ENCODE measurements at regions not wholly inside any gene's neighbourhood (a gene's known extent, or its start where the extent isn't known, plus 50 kb on each side); places are given as distances from the start of the nearest gene placed in this dataset.
A peak's percentile ranks its signal among the peaks of the same experiment; 100 is the strongest.
"Not testable (repeated sequence)": the region's sequence is repeated elsewhere in the genome, so short reads cannot be mapped to it uniquely, and the experiment has no call there.

DNA sequence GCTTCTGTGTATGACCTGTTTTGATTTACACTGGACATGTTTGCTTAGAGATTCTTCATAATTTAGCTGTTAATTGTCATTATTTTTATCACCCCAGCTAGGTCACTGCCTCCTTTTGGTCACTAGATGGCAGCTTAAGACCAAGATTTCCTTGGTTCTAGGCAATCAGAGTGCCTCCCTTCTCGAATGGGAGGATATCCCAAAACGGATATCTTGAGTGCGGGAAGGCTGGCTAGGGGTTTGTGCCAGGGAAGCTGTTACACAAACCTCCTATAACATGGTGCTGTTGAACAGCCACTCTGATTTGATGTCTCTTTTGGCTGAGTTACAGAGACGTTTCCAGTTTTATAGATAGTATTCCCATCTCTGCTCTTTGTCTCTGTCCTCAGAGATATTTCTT lies 283.5 kb downstream of the S1PR1 start:
- FAIRE-seq (no peak), DNase-seq (ENCODE audit: insufficient read length, low spot score) (peak; percentile 5)

DNA sequence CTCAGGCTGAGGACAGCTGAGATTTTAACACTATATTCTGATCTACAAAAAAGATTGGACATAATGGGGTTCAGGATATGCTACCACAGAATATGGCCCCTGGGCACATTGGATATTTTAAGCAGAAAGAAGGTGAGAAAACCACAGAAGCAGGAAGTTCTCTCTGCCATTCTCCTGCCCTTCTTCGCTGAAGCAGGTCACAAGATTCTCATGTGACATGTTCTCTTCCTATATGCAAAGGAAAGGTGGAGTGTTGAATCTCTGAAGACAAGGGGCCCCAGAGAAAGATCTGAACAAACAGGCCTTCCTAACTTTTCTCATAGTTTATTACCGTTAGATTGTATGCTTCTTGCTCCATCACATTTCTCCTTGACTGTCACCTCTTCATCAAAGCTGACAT lies 285.7 kb downstream of the S1PR1 start:
- no peak for FAIRE-seq
- DNase-seq (ENCODE audit: insufficient read length, low spot score) = no peak

DNA sequence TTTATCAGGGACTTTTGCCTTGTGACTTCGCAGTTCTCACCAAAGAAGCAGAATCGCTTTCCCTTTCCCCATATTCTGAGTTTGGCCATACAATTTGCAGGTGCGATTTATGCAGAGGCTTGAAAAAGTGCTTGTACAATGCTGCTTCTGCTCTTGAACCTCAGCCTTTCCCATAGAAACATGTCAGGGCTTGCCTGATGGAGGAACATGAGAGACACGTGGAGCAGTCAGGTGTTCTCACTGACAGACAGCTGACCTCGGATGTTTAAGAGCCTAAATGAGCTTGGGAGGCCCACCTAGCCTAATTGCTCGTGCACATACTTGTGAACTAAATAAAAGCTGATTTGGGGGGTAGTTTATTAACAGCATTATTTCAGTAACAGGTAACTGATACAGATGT lies 290.0 kb downstream of the S1PR1 start:
- no peak for FAIRE-seq

DNA sequence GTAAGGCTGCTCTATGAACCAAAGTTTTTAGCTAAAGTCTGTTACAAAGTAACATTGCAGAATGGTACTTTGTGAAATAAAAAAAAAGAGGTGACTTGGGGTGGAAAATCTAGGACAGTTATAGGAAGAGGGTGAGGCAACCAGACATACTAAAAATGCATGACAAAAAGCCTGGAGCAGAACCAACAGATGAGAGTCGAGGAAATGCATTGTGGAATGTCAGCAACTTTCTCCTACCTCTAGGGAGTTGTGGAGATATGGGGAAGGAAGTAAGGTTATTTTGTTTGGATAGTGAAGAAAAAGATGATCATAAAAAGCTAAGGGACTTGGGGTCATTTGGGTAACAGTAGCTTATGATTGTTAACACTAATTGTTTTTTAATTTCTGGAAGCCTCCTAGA lies 295.6 kb downstream of the S1PR1 start:
- FAIRE-seq = no peak

More for the DNA sequence above, 290.0 kb downstream of the S1PR1 start:
- no peak for DNase-seq (ENCODE audit: insufficient read length, low spot score)

DNA sequence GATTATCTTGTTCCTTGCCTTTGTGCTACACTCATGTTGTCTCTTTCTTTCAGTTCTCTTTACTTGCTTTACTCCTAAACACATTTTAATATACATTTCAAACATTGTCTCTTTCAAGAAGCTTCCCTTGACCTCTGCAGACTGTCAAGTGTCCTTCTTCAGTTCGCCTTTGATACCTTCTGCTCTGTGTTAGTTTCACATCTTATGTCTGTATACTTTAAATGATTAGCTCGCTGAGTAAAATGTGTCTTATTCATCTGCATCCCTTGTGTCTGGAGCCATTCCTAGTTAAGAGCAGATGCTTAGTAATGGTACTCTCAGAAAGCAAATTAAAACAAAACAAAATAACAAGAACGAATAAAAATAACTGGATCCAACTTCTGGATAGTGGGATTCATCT lies 303.3 kb downstream of the S1PR1 start:
- FAIRE-seq = no peak
- no peak for DNase-seq (ENCODE audit: insufficient read length, low spot score)

More for the DNA sequence above, 295.6 kb downstream of the S1PR1 start:
- no peak for DNase-seq (ENCODE audit: insufficient read length, low spot score)

DNA sequence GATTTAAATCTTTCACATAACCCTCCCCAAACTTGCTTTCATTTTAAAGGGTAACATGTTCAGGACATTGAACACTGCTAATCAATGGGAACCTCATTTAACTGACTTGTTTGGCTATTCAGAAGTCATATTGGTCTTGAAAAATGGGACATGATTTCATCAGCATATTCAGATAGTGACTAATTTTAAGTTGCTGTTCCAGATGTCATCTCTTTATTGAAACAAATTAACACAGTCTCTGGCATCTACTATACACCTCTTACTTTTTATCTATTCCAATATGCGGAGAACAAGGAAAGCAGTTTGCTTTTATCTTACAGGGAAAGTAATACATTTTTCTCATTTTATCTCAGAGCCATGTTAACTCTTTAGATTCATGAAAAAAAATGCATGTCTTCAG lies 310.1 kb downstream of the S1PR1 start:
- FAIRE-seq (no peak), DNase-seq (ENCODE audit: insufficient read length, low spot score) (no peak)

DNA sequence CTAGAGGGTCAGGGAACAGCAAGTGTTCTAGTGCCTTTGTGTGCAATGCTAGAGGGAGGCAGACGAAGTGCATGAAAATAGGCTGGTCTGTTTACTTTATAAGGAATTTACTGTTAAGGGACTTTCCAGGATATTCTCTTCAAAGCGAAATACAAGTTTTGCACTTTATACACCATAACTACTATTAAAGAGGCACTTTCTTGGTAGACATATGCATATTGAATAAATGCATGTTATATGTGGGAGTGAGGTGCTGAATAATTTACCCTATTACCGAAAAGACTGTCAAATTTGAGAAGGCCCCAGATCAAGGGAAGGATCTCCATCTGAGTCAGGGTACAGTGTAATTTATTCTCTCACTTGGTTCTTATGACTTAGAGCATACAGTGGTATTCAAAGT lies 310.5 kb downstream of the S1PR1 start:
- DNase-seq (ENCODE audit: insufficient read length, low spot score) (no peak), FAIRE-seq (no peak)

DNA sequence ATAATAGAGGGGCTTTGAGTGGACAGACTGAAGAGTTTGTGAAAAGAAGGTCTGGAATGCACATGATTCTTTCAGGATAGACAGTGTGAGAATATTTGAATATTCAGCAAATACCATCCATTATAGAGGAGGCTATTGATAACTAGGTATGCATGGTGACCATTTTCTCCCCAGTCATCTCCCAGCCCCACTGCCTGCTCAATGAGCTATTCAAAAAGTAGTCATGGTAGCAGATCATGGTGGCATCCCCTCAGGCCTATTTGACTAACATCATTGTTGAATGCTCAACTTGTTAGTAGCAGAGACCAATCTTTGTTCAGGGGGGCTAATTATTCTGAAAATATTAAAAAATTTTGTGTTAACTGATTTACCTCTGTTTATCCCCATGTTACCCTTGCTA lies 311.6 kb downstream of the S1PR1 start:
- FAIRE-seq = no peak
- no peak for DNase-seq (ENCODE audit: insufficient read length, low spot score)

DNA sequence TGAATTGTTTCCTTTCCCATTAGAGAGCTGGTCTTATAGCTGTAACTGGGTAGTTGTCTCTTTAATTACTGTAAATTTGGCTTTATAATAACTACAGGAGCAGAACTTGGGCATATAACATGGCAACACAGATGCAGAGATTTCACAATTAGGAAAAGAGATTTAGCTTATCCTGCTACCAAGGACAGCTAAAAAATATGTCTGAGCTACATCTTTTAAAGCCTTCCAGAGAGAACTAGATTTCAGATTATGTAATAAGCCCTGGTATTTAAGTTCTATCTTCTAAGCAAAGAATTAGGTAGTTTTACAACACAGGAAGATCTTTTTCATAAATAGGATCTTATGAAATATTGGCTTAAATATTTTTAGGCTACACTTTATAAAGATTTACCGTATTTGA lies 313.8 kb downstream of the S1PR1 start:
- FAIRE-seq (no peak), DNase-seq (ENCODE audit: insufficient read length, low spot score) (no peak)

DNA sequence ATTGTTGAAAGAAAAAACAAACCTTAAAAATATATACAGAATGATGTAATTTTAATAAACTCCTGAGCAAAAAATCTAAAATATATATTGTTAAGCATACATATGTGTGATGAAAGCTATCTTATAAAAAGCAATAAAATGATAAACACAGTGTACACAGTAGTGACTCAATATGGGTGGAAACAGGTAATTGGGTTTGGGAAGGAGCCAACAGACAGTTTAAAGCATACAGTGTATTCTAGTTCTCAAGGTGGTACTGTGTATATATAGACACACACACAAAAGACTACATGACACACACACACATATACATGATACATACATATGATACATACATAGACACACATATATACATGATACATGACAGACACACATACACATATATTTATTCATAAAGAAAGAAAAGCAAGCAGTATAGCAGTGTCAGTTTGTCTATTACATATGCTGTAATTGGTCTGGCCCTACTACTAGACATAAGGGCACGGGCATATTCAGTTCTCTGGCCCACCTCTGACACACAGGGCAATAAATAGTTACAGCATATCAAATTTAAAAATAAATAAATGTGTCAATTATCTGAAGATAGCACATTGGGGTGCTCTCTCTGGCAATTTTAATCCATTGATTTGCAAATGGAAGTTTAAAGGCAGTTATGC lies 330.2 kb downstream of the S1PR1 start:
- FAIRE-seq (no peak), DNase-seq (ENCODE audit: insufficient read length, low spot score) (no peak)

DNA sequence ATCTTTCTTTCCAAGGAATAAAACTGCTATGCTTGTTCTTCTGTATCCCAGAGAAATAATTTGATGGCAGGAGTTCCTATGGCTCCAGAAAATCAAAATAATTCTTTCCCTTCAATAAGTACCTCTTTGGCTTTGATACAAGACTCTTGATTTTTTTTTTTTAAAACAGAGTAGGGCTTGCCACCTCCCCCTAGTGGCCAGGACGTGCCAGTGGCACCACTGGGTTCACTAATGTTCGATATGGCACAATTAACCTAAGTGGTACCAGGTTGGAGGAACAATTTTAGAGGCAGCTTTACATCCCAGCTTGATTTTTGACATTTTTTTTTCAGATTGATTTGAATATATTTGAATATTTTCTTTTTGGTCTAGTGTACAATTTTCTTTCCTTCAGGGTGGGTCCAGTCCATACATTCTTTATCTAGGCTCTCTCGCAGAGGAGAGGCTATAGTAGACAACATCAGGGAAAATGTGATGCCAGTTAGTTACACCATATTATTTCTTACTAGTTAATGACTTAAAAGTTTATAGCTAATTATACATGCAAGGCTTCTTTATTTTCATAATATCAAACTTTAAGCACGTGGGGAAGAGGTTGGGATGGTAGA lies 330.9 kb downstream of the S1PR1 start:
- FAIRE-seq (no peak), DNase-seq (ENCODE audit: insufficient read length, low spot score) (peak; percentile 0)

DNA sequence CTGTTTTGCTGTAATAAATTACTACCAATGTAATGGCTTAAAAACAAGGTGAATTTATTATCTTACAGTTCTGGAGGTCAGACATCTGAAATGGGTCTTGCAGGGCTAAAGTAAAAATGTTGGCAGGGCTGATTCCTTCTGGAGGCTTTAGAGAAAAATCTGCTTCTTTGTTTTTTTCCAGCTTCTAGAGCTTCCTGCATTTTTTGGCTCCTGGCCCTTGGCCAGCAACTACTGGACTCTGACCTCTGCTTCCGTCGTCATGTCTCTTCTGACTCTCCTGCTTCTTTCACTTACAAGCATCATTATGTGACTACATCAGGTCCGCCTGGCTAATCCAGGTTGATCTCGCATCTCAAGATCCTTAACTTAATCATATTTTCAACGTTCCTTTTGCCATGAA lies 350.9 kb downstream of the S1PR1 start:
- no peak for FAIRE-seq
- no peak for DNase-seq (ENCODE audit: insufficient read length, low spot score)

DNA sequence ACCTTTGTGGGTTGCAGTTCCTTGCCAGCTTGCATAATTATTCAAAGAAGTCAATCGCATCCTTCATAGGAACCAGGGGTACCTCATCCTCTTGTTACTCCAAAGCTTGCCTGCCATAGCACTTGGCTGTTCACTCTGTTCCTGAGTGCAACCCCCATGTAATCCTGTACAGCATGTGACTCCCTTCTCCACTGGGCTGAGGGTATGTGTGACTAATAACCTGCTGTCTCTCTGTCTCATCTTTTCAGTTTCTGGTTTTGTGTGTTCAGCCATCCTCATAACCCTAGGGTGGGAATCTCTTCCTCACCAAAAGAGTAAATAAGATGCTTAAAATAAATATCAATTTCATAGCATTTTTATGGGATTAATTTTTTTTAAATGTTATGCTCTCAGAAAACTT lies 351.9 kb downstream of the S1PR1 start:
- DNase-seq (ENCODE audit: insufficient read length, low spot score) (no peak), FAIRE-seq (no peak)

DNA sequence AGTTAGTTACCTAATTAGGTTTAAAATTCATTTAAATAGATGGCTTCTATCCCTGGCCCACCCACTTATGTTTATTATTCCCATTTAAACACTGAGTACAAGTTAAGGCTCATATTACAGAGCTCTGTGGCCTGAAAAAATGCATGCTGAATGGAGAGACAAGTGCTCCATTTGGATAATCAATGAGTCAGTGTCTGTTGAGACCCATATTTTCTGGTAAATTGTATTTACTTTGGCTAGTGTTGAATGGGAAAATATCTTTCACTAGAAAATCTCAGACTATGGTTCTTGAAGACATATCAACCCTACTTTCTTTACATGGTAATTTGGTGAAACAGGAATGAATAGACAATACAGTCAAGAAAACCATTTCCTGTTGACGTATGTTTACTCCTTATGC lies 356.0 kb downstream of the S1PR1 start:
- no peak for DNase-seq (ENCODE audit: insufficient read length, low spot score)
- FAIRE-seq = no peak

DNA sequence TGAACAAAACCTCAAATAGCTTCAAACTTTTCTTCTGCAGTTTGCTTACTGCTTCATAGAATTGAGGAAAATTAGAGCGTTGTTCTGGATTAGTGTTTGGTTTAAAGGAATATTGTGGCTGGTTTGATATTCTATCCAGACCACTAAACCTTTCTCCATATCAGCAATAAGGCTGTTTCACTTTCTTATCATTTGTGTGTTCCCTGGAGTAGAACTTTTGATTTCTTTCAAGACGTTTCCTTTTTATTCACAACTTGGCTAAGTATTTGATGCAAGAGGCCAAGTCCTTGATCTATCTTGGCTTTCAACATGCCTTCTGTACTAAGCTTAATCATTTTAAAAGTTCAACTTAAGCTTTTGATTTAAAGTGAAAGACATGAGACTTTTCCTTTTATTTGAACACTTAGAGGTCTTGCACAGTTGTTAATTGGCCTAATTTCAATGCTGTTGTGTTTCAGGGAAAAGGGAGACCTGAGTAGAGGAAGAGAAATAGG lies 359.1 kb downstream of the S1PR1 start:
- DNase-seq (ENCODE audit: insufficient read length, low spot score) (no peak), FAIRE-seq (no peak)

DNA sequence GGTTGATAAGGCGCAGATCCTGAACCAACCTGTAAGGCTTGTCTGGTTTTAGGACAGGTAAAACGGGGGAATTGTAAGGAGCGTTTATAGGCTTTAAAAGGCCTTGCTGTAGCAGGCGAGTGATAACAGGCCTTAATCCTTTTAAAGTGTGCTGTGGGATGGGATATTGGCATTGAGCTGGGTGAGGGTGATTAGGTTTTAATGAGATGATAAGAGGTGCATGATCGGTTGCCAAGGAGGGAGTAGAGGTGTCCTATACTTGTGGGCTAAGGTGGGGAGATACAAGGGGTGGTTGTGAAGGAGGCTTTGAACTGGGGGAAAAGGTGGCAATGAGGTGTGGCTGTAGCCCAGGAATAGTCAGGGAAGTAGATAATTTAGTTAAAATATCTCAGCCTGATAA lies 363.8 kb downstream of the S1PR1 start:
- DNase-seq (ENCODE audit: insufficient read length, low spot score); FAIRE-seq: not testable (repeated sequence)

DNA sequence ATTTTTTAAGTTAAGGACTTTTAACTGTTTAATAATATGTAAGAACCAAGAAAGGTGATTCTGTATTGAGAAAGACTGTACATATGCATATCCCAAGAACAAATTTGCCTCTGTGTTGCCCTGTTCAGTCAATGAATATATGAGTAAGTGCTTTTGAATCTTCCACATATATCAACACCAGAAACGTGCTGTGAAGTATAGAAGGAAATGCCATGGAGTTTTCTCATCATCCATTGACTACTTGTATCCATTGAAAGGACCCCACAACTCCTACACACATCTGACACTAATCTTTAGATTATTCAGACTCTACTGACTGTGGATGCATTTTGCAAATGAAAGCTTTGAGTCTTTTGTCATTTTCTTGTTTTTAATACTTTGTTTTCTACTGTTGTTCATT lies 366.9 kb downstream of the S1PR1 start:
- DNase-seq (ENCODE audit: insufficient read length, low spot score) (no peak), FAIRE-seq (no peak)

DNA sequence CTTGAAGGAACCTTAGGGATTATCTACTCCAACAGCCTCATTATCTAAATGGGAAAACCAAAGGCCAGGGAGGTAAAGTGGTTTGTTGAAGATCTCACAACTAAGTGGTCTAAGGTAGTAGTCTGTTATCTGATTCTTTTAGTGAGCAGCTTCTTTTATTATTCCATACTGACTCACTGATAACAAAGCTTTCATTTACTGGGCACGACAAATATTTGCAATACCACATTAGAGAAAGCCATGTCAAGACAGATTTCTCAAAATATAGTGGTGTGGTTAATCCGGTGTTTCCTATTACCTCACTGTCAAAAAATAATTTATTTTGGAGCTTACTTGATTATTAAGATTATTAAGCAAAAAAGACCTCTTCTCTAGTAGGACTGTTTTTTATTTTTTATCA lies 369.1 kb downstream of the S1PR1 start:
- FAIRE-seq (no peak), DNase-seq (ENCODE audit: insufficient read length, low spot score) (no peak)

DNA sequence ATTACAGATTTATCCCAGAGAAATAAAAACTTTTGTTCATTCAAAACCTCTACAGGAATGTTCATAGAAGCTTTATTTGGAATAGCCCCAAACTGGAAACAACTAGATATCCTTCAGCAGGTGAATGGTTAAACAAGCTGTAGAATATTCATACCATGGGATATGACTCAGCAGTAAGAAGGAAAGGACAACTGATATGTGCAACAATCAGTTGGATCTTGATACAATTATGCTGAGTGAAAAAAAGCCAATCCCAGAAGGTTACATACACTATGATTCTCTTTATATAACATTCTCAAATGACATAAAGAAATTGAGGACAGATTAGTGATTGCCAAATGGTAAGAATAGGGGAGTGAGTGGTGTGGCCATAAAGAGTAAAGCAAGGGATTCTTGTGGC lies 376.7 kb downstream of the S1PR1 start:
- DNase-seq (ENCODE audit: insufficient read length, low spot score) (no peak), FAIRE-seq (no peak)

DNA sequence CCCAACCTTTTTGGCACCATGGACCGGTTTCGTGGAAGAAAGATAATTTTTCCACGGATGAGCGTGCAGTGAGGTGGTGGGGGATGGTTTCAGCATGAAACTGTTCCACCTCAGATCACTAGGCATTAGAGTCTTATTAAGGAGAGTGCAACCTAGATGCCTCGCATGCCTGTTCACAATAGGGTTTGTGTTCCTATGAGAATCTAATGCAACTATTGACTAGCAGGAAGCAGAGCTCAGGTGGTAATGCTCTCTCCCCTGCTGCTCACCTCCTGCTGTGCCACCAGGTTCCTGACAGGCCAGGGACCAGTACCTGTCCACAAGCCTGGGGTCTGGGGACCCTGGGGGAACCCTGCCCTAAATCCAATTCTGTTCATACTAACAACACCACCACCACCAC lies 377.8 kb downstream of the OLFM3 start:
- DNase-seq (ENCODE audit: insufficient read length, low spot score) (no peak), FAIRE-seq (no peak)

DNA sequence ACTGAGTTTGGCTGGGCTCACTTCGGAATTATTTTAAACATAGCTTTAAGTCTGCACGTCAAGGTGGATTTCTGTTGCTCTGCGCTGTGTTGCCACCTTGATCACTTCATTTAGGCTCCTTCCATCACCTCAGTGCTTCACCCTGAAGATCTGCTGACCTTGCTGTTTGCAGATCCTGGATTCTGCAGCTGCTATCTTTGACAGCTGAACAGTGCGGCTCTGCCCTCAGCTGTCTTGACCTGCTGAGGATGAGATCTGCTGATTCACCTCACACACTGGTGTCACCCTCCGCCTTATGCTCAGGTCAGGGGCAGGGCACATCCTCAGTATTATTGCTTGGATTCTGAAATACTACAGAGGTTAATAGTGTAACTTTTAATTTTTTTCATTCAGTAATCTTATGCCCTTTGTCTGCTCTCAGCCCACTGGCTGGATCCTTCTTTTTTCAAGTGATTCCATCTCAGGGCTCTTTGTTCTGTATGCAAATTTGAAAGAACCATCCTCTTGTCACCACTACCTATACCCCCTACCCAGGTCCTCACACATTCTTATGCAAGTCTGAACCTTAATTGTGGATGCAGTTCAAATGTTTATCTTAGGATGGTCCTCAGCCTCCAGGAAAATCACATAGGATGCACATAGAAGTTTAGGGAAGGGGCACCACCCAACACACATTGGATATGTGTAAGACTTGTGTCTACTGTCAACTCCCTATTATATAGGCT lies 364.0 kb downstream of the OLFM3 start:
- no peak for FAIRE-seq
- no peak for DNase-seq (ENCODE audit: insufficient read length, low spot score)

DNA sequence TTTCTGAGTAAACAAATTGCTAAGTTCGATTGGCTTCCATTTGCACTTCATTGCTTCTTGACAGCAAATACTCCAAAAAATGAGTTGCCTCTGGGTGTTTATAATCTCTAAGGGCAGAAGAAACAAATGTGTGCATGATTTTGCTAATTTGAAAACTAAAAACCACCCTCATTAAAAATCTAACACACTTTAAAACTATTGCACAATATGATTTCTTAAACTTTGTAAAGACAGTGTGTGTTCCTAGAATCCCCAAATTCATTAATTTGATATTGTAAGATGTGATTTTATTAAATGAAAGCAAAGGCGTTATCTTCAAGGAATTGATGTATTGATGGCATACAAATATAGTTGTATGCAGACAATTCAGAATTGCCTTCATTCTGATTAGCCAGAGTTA lies 350.9 kb downstream of the OLFM3 start:
- DNase-seq (ENCODE audit: insufficient read length, low spot score) = no peak
- no peak for FAIRE-seq
